ENCODE measurements at regions not wholly inside any gene's neighbourhood (a gene's known extent, or its start where the extent isn't known, plus 50 kb on each side); places are given as distances from the start of the nearest gene placed in this dataset.
"Not testable (repeated sequence)": the region's sequence is repeated elsewhere in the genome, so short reads cannot be mapped to it uniquely, and the experiment has no call there.

GRCh38 chr11:116345575-116345974 lies 427.2 kb downstream of the BUD13 start:
- no peak for DNase-seq (ENCODE audit: low read depth in 2 of 2, low spot score in 1 of 2)

DNA sequence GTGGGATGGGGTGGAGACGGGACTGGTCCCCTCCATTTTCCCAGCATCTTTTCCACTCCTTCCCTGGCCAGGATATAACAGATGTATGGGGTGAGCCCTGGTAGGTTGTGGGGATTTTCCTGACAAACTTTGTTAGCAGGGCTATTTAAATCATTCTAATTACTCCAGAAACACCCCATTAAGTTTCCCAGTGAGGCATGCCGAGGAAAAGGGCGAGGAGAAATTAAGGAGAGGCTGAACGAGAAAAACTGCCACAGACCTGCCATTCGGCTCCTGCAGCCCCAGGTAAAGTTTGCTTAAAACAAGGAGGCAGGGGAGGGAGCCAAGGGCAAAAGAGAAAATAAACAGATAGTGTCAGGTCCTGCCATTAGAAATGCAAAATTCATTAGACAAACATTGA lies 428.2 kb downstream of the BUD13 start:
- DNase-seq (ENCODE audit: low read depth in 2 of 2, low spot score in 1 of 2) = no peak

- no peak for DNase-seq (ENCODE audit: low read depth in 2 of 2, low spot score in 1 of 2)
These were observed 429.5 kb downstream of the BUD13 start for GRCh38 chr11:116343270-116343669.

- no peak for DNase-seq (ENCODE audit: low read depth in 2 of 2, low spot score in 1 of 2)
These were observed 430.6 kb downstream of the BUD13 start for GRCh38 chr11:116342148-116342547.

GRCh38 chr11:116339306-116340098 lies 433.3 kb downstream of the BUD13 start:
- DNase-seq (ENCODE audit: low read depth in 2 of 2, low spot score in 1 of 2) = no peak

GRCh38 chr11:116338500-116338899 lies 434.3 kb downstream of the BUD13 start:
- DNase-seq (ENCODE audit: low read depth in 2 of 2, low spot score in 1 of 2) = not testable (repeated sequence)

DNA sequence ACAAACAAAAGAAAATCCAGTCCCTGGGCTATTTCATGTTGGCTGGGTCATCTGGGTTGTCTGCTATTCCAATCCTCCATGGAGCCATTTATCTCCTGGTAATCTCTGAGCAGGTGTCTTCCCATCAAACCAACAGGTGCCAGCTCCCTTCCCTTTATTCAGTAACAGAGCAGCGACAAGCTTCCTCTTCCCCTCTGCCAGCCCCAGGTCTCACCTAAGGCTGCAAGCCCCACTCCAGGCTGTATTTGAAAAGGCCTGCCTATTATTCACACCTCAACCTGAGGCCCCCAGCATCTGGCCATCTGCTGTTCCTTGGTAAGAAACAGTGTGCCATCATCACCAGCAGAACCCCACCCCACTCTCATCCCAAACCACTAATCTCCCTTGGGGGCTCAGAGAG lies 436.2 kb downstream of the BUD13 start:
- DNase-seq (ENCODE audit: low read depth in 2 of 2, low spot score in 1 of 2) = no peak

DNA sequence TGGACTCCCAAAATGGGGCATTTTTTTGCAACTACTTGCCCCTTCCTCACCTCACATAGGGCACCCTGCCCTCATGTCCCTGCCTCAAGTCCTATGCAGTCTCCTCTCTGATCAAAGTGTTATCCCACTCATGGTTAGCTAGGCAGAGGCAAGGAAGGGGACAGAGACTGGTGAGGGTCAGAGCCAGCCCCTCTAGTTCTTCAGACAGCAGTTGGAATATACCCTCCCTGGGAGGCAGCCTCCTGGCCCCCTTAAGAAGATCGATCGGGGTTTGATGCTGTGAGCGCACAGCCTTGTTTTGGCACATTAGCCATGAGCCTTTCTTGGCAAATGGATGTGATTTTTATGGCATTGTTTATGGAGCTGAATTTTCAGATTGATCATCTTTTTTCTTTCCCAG lies 436.9 kb downstream of the BUD13 start:
- DNase-seq (ENCODE audit: low read depth in 2 of 2, low spot score in 1 of 2) = no peak

DNA sequence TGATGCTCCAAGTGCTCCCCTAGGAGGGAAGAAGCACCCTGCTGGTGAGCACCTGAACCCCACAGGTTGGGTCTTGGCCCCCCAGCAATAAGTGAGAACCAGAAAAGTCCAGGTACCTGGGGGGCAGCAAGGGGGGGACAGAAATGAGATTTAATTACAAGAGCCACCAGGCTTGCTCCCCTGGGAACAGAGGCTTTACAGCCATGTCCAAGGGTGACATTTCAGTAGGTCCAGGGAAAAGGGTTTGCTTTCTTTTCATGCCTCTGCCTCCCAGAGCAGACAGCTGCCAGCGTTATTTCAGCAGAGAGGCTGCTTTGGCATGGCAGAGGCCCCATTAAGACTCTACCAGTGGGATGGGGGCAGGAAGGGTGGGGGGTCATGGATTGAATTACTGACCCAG lies 437.7 kb downstream of the BUD13 start:
- DNase-seq (ENCODE audit: low read depth in 2 of 2, low spot score in 1 of 2) = no peak

- no peak for DNase-seq (ENCODE audit: low read depth in 2 of 2, low spot score in 1 of 2)
These were observed 438.2 kb downstream of the BUD13 start for GRCh38 chr11:116334596-116334995.

- DNase-seq (ENCODE audit: low read depth in 2 of 2, low spot score in 1 of 2) = no peak
These were observed 439.7 kb downstream of the BUD13 start for GRCh38 chr11:116333001-116333535.

GRCh38 chr11:116332391-116332790 lies 440.4 kb downstream of the BUD13 start:
- no peak for DNase-seq (ENCODE audit: low read depth in 2 of 2, low spot score in 1 of 2)

- DNase-seq (ENCODE audit: low read depth in 2 of 2, low spot score in 1 of 2) = no peak
These were observed 441.4 kb downstream of the BUD13 start for GRCh38 chr11:116331381-116331780.

DNA sequence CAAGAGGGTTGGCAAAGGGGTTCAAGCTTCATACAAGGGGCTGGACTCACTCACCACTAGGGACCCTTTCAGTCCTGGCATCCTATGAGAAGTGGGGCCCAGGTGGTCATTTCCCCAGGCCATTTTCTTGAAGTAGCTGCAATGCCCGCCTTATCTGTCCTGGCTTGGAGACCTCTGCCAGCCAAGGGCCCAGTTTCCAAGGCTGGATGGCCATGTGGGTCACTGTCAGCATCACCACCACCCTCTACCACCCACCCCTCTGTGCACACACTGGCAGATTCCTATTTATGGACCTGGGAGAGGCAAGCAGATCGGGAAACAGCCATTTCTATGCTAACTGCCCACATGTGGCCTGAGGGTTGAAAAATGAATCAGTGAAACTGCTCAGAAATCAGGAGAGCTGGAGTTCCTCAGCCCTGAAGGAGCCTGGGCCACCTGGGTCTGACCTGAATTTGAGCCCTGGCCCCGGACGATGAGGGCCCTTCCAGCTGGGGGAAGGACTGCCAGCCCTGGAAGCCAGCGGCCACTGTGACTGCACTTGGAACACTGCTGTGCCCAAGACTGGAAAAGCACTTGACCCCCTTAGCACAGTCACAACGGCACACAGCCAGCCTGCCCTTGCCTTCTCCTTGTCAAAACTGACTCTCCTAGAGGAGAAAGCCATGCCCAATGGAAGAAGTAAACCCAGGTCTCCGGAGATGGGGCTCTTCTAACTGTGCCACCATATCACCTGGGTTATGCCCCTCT lies 442.2 kb downstream of the BUD13 start:
- DNase-seq (ENCODE audit: low read depth in 2 of 2, low spot score in 1 of 2) = no peak

- DNase-seq (ENCODE audit: low read depth in 2 of 2, low spot score in 1 of 2) = no peak
These were observed 443.3 kb downstream of the BUD13 start for GRCh38 chr11:116329354-116330090.

DNA sequence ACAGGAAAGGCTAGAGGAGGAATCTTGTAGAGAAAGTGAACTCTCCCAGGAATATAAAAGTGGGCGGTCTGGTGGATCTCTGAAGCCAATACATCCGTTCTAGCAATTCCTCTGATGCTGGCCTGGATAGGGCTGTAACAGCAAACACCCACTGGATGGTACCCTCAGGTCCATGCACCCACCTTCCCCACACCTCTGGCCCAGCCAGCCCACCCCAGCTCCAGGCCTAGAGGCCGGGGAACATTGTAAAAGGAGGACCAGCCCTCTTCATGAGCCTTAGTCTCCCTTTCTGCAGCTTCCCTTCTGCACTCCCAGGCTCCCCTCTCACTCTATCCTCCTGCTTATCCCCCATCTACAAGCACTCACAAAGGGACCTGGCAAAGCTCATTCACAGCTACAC lies 443.9 kb downstream of the BUD13 start:
- DNase-seq (ENCODE audit: low read depth in 2 of 2, low spot score in 1 of 2) = no peak

- no peak for DNase-seq (ENCODE audit: low read depth in 2 of 2, low spot score in 1 of 2)
These were observed 444.4 kb downstream of the BUD13 start for GRCh38 chr11:116328391-116328790.

DNA sequence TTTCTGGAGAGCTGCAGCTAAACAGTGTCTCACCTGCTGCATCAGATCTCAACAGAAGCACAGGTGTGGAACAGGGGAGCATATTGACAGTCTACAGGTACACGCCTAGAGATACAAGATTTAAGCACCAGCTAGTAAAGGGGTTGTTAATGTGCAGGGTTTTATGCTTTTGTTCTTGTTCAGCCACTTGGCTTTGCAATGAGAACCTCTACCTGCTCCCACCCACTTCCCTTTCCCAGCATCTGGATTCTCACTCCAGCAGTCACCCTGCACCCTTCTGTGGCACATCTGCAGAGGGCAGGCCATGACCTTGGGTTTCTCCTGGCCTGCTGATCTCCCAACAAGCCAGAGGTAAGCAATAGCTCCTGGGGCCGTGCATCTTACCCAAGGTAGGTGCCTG lies 446.6 kb downstream of the BUD13 start:
- no peak for DNase-seq (ENCODE audit: low read depth in 2 of 2, low spot score in 1 of 2)

DNA sequence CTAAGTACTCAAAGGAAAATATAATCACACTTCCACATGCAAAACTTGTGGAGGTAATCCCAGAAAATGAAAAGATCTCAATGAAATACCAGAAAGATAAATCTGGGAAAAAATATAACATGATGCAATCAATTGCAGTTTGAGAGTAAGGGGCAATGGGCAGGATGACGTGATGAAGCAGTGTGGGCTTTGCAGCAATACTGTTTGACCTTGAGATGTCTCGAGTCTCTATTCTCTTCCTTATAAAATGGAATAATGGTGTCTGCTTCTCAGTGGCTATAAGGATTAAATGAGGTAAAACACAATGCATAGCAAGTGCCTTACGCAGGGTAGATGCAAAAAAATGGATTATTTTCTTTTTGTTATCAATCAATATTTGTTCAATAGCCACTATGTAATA lies 447.5 kb downstream of the BUD13 start:
- no peak for DNase-seq (ENCODE audit: low read depth in 2 of 2, low spot score in 1 of 2)

DNA sequence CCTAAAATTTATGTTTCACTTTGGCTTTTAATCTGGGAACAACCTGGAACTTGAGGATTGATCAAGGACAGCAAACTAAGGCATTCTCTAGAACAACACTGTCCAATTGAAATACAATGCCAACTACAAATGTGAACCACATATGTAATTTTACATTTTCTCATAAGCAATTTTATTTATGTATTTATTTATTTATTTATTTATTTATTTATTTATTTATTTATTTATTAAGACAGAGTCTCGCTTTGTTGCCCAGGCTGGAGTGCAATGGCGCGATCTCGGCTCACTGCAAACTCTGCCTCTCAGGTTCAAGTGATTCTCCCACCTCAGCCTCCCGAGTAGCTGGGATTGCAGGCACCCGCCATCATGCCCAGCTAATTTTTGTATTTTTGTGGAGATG lies 448.7 kb downstream of the BUD13 start:
- not testable (repeated sequence) for DNase-seq (ENCODE audit: low read depth in 2 of 2, low spot score in 1 of 2)

GRCh38 chr11:116317212-116317611 lies 455.6 kb downstream of the BUD13 start:
- DNase-seq (ENCODE audit: low read depth in 2 of 2, low spot score in 1 of 2) = no peak

DNA sequence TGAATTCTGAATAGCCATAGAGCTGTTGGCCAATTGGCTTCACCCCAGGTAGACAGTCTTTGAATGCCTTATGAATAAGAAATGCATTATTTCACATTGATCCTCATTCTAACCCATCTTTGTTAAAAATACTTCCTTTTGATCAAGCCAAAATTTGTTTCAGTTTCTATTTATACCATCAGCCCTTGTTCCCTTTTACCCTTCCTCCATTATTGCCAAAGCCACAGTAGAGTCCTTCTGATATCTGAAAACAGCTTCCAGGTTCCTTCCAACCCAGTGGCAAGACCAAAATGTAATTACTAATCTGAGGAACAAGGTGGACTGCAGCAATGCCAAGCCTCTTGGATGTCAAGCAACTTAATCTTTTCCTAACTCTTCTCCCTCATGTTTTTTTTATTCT lies 458.8 kb downstream of the BUD13 start:
- DNase-seq (ENCODE audit: low read depth in 2 of 2, low spot score in 1 of 2) = no peak
